Spleen (tissue), 11 donors: ENCODE measurements at regions not wholly inside any gene's neighbourhood (a gene's known extent, or its start where the extent isn't known, plus 50 kb on each side); places are given as distances from the start of the nearest gene placed in this dataset.

Experiments
- DNase-seq: peaks from one replicate; pipeline ENCODE4 v3.0.0-alpha.2; 2020
- H3K27ac ChIP-seq, 8 donors: fragments of 200-600 bp; sonication (generic) in 7 of 8; 1 replicate in 4 of 8; 2 replicates in 4 of 8; pipeline versions ENCODE4 v1.5.0 to v1.8.0; 2016 to 2021; ENCODE audit warnings: inconsistent platforms in 4 of 8, mild to moderate bottlenecking in 4 of 8, moderate library complexity in 1 of 8
- H3K27me3 ChIP-seq, 7 donors: fragments of 200-600 bp; sonication (generic) in 6 of 7; replicated peaks in 1 of 7; 1 replicate in 4 of 7; 2 replicates in 3 of 7; pipeline versions ENCODE4 v1.5.0 to v1.8.0; 2016 to 2021; ENCODE audit warnings: inconsistent platforms in 3 of 7, mild to moderate bottlenecking in 1 of 7
- H3K36me3 ChIP-seq, 6 donors: fragments of 200-600 bp; sonication (generic) in 5 of 6; 1 replicate in 4 of 6; 2 replicates in 2 of 6; pipeline versions ENCODE4 v1.5.0 to v1.8.0; 2016 to 2021; ENCODE audit warnings: inconsistent platforms in 2 of 6
- H3K4me1 ChIP-seq, 6 donors: fragments of 200-600 bp; sonication (generic) in 5 of 6; 1 replicate in 3 of 6; 2 replicates in 3 of 6; pipeline versions ENCODE4 v1.5.0 to v1.8.0; 2016 to 2021; ENCODE audit warnings: inconsistent platforms in 3 of 6
- H3K4me3 ChIP-seq, 8 donors: fragments of 200-600 bp; sonication (generic) in 7 of 8; 1 replicate in 4 of 8; 2 replicates in 4 of 8; pipeline versions ENCODE4 v1.5.0 to v1.8.0; 2016 to 2021; ENCODE audit warnings: inconsistent platforms in 4 of 8, mild to moderate bottlenecking in 4 of 8, moderate library complexity in 2 of 8
- H3K9me3 ChIP-seq, 8 donors: fragments of 200-600 bp; sonication (generic) in 7 of 8; 1 replicate in 4 of 8; 2 replicates in 4 of 8; pipeline versions ENCODE4 v1.5.0 to v1.8.0; 2016 to 2021; ENCODE audit warnings: inconsistent platforms in 4 of 8
- POLR2A ChIP-seq, 3 donors: fragments of 450-650 bp; IDR thresholded peaks; one replicate each; pipeline ENCODE4 v1.5.1; 2017; ENCODE audit warnings: antibody characterized with exemption in 3 of 3, mild to moderate bottlenecking in 1 of 3
- POLR2AphosphoS5 ChIP-seq, 3 donors: sonication (generic); formaldehyde crosslinking; IDR thresholded peaks; one replicate each; pipeline ENCODE4 v1.5.1; 2017; ENCODE audit warnings: antibody characterized with exemption in 3 of 3
- WGBS, 5 donors: extraction: QIAGEN DNeasy Blood & Tissue Kit in 3 of 5; methylation state at CpG; one replicate each; pipeline versions ENCODE4 v1.1.5 to v1.1.7; 2013 to 2018; 5-methylcytosine and 5-hydroxymethylcytosine counted together
- intact Hi-C: fragments of 100-400 bp; cut with DNase I; formaldehyde crosslinking; loops from one replicate; pipeline ENCODE4 v1.15.0; 2023; ENCODE audit warnings: low total_unique reads
- TF ChIP-seq, protein P1 (sequence below), 11 experiments: fragments of 200-600 bp in 7 of 11; fragments of 450-650 bp in 4 of 11; sonication (generic) in 4 of 11; IDR thresholded peaks in 8 of 11; conservative IDR thresholded peaks in 3 of 11; 1 replicate in 7 of 11; 2 replicates in 4 of 11; pipeline versions ENCODE4 v1.4.0 to v1.8.0; 2016 to 2021; ENCODE audit warnings: antibody characterized with exemption in 11 of 11, inconsistent platforms in 4 of 11, mild to moderate bottlenecking in 1 of 11
- donor health status: healthy with polysubstance abuse.
- donor health status: DM: no; HTN: no; CAD: no; lungs with moderate emphysema.
- donor health status: DM: no; HTN: no; CAD: no.
- donor health status: Bipolar disorder and iron deficiency.
- donor health status: healthy.
- donor health status: DM: no; HTN: no; CAD: no.
- donor health status: DM: yes; HTN: yes; CAD: no.

DNA sequence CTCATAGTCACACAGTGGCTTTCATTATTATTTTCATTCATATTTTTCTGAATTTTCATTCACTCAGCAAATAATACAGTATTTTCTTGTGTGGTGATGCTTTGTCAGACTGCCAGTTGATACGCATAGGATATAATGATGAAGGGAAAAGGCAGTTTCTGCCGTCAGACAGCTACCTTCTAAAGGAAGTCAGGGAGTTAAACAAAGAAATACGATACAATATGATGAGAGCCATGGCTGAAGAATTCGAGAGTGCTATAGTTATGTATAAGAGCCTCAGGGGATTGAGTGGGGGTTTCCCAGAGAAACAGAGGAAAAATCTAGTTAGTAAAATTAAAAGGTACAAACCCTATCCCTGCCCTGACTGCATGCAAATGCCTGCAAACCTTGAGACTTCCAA is 479.1 kb downstream of the OLFM4 start:
- no peak for TF ChIP-seq POLR2A (IDR thresholded peaks at IDR 0.05)
- TF ChIP-seq, protein P1, sequence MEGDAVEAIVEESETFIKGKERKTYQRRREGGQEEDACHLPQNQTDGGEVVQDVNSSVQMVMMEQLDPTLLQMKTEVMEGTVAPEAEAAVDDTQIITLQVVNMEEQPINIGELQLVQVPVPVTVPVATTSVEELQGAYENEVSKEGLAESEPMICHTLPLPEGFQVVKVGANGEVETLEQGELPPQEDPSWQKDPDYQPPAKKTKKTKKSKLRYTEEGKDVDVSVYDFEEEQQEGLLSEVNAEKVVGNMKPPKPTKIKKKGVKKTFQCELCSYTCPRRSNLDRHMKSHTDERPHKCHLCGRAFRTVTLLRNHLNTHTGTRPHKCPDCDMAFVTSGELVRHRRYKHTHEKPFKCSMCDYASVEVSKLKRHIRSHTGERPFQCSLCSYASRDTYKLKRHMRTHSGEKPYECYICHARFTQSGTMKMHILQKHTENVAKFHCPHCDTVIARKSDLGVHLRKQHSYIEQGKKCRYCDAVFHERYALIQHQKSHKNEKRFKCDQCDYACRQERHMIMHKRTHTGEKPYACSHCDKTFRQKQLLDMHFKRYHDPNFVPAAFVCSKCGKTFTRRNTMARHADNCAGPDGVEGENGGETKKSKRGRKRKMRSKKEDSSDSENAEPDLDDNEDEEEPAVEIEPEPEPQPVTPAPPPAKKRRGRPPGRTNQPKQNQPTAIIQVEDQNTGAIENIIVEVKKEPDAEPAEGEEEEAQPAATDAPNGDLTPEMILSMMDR (IDR thresholded peaks at IDR 0.05 in 8 of 11, conservative IDR thresholded peaks at IDR 0.05 in 3 of 11) = no peak
- no peak for TF ChIP-seq POLR2AphosphoS5 (IDR thresholded peaks at IDR 0.05)
- DNase-seq = no peak

DNA sequence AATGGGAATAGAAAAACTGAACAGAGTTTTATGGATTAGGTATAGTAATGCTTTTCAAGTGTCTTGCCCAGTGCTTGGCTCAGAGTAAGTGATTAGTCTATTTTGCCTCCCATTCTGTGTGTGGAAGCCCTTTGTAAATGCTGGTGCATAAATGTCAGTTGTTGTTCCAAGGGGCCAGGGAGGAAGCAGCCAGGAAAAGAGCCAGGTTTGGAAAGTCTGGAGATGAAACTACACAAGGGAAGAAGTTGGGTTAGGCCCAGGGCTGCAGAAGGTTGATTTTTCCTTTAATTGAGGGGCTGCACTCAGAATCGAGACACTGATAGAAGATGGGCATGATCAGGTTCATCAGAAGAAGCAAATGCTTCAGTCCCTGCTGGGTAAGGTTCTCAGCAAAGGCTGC is 484.0 kb downstream of the OLFM4 start:
- no peak overlapping the region for H3K4me3 ChIP-seq
- DNase-seq = no peak
- no peaks in the 10 kb centered on the region for H3K4me1 ChIP-seq
- no peaks in the 10 kb centered on the region for H3K36me3 ChIP-seq
- TF ChIP-seq, protein P1 (IDR thresholded peaks at IDR 0.05 in 8 of 11, conservative IDR thresholded peaks at IDR 0.05 in 3 of 11) = no peak
- peaks cover 0 to 6% (median 0%) of the 10 kb centered on the region in 8 donors for H3K9me3 ChIP-seq
- WGBS, 5 donors = 37 to 50% (median 47%) methylated on average over 1 of the region's 1 CpG
- H3K27me3 ChIP-seq = no peaks in the 10 kb centered on the region
- intact Hi-C loops = no loop called here
- H3K27ac ChIP-seq = peak overlapping the region in 1 of 8 donors; percentile 7

More for the DNA sequence above, 479.1 kb downstream of the OLFM4 start:
- Histone ChIP-seq H3K9me3 (peaks cover 0 to 11% (median 0%) of the 10 kb centered on the region in 8 donors), H3K27me3 (no peaks in the 10 kb centered on the region), H3K4me1 (no peaks in the 10 kb centered on the region), H3K4me3 (no peak overlapping the region), H3K36me3 (no peaks in the 10 kb centered on the region), H3K27ac (no peak overlapping the region)
- intact Hi-C loops = no loop called here
- whole genome bisulfite sequencing, 5 donors = 53 to 70% (median 62%) methylated on average over 4 of the region's 4 CpGs

DNA sequence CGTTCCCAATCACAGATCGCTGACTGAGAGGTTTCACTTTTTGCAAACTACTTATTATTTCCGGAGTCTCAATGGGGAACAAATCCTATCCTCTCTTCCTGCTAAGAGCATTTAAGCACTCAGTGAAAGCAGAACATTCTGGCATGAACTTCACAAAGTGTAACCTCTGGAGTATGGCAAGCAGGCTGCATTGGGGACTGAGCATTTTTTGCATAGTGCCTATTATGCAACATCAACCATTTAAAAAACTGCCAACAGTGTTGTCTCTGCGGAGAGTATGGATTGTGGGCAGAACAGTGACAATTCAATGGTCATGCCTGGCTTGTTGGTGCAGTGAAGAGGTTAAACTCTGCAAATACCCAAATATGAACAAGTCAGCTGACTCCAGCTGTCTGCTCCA is 484.6 kb downstream of the OLFM4 start:
- no peak overlapping the region for H3K4me3 ChIP-seq
- H3K36me3 ChIP-seq = no peaks in the 10 kb centered on the region
- H3K4me1 ChIP-seq = no peaks in the 10 kb centered on the region
- H3K27ac ChIP-seq = peak overlapping the region in 1 of 8 donors; percentile 14
- WGBS, 5 donors = 44 to 69% (median 63%) methylated on average over 4 of the region's 4 CpGs
- peaks cover 0 to 1% (median 0%) of the 10 kb centered on the region in 8 donors for H3K9me3 ChIP-seq
- no peak for TF ChIP-seq POLR2AphosphoS5 (IDR thresholded peaks at IDR 0.05)
- TF ChIP-seq, protein P1 (IDR thresholded peaks at IDR 0.05 in 8 of 11, conservative IDR thresholded peaks at IDR 0.05 in 3 of 11) = no peak
- TF ChIP-seq POLR2A (IDR thresholded peaks at IDR 0.05) = no peak
- no peaks in the 10 kb centered on the region for H3K27me3 ChIP-seq
- no peak for DNase-seq
- intact Hi-C loops = no loop called here

DNA sequence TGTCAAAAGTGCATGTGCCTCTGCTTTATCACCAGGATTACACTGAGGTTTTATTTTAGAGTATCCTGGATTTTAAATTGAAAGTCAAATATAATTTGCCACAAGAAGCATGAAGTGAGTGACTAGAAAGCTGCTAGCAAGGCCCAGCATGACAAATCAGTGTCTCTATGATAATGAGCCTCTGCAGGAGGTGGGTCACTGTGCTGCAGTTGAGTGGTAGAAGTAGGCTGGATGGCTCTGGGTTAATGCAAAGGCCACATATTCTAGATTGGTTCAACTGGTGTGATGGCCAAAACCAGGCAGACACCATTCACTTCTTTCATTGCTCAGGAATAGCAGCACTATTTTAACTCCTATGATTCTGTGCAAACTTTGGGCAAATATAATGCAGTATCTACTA is 491.5 kb downstream of the OLFM4 start:
- no peak overlapping the region for H3K4me3 ChIP-seq
- H3K36me3 ChIP-seq = no peaks in the 10 kb centered on the region
- peaks cover 0 to 4% (median 0%) of the 10 kb centered on the region in 8 donors for H3K9me3 ChIP-seq
- DNase-seq = no peak
- H3K27ac ChIP-seq = no peak overlapping the region
- intact Hi-C loops = no loop called here
- TF ChIP-seq, protein P1 (IDR thresholded peaks at IDR 0.05 in 8 of 11, conservative IDR thresholded peaks at IDR 0.05 in 3 of 11) = no peak
- TF ChIP-seq POLR2A (IDR thresholded peaks at IDR 0.05) (no peak), POLR2AphosphoS5 (IDR thresholded peaks at IDR 0.05) (no peak)
- H3K4me1 ChIP-seq = no peaks in the 10 kb centered on the region
- H3K27me3 ChIP-seq = no peaks in the 10 kb centered on the region
